NCI-H345 (cell line): ENCODE measurements at regions not wholly inside any gene's neighbourhood (a gene's known extent, or its start where the extent isn't known, plus 50 kb on each side); places are given as distances from the start of the nearest gene placed in this dataset.

Experiments used
- DNase-seq: peaks from one replicate; lab custom pipeline; 2025; lab: John Stamatoyannopoulos, UW

DNA sequence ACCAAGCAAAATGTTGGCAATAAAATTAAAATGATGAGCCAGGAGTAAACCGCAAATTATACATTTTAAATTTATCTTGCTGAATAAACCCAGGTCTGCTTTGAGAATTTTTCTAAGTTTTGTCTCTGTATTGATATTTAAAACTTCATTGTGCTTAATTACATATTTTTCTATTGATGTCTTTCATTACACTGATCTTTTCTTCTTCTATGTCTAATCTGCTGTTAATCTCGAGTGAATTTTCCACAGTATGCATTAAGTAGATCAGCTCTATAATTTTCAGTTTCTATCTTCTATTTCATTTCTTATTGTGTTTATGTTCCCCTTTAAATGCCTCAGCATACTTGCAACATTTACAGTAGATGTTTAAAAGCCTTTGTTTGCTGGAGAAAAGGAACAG is 918.7 kb downstream of the FAT4 start:
- no peak for DNase-seq

DNA sequence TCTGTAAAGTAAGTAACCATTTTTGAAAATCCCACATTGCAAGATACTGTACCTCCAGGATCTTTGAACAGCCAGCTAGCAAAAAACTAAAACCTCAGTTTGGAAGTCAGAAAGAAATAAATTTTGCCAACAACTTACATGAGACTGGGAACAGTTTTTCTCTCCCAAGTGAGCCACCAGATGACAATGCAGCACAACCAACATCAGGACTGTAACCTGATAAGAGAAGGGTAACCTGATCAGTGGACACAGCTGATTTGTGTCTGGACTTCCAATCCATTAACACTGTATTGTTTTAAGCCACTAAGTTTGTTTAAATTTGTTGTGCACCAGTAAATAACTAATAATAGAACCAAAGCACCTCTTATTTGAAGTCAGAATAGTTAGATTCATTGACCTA is 923.3 kb downstream of the FAT4 start:
- no peak for DNase-seq

- no peak for DNase-seq
Measured at GRCh38 chr4:126241634-126242033, 926.9 kb downstream of the FAT4 start.

DNA sequence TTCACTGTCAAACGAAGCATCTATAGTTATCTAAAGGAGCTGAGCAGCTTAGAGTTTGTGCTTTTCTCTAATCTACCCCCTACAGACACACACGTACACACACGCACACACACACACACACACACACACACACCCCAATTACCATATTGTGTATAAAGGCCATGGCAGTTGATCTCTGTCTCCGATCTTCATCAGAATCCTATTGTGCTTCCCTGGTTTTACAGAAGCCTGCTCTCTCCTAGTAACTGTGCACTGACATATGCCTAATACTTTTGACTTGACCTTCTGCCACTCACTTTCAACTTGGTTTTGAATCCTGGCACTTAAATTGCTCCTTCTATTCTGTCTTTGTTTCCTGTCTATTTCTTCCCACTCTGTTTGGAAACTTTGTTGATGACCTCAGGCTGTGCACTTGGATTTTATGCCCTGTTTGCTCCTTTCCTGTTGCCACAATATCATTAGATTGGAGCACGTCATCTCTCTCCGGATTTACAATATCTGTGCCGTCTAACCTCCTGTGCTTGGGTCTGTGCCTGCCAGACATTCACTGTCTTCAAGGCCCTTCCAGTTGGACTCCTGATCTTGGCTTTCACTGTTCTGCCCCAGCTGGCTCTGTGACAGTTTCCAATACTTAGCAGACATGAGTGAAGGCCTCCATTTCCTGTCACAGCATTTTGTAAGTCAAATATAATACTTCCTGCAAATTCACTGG is 928.1 kb downstream of the FAT4 start:
- DNase-seq: no peak

GRCh38 chr4:126247409-126247808 is 932.7 kb downstream of the FAT4 start:
- no peak for DNase-seq

DNA sequence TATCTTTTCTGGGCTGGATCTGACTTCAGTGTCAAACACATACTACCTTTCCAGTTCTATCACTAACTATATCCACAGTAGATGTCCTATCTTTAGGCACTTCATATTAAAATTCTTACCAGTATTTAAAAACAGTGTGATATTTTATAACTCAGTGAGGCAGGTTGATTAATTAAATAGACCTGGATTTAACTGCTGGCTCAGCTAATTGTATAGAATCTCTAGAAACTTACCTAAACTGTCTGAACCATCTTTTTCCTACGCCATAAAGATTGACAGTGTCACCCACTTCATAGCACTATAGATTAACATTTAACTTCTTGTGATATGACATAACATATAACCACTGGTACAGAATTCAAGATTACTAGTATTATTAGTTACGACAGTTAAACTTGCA is 935.3 kb downstream of the FAT4 start:
- no peak for DNase-seq

- no peak for DNase-seq
Measured at GRCh38 chr4:126251169-126251568, 936.4 kb downstream of the FAT4 start.

- DNase-seq: no peak
Measured at GRCh38 chr4:126262665-126263064, 947.9 kb downstream of the FAT4 start.

- no peak for DNase-seq
Measured at GRCh38 chr4:126264839-126265238, 950.1 kb downstream of the FAT4 start.

DNA sequence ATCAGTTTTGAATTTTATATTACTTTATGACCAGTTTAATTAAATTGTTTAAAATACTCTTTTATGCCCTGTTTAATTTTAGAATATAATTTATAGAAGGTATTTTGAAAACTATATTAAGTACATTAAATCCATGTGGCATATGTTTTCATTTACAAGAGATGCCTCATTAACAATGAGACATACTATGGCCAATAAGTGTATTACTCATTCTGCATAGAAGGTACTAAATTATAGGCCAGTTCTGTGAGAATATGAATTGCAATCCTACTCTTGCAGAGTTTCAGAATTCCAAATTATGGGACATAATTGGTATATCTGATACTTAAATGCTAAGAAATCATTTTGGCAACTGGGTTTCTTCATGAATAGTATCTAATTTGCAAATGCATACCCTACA is 951.1 kb downstream of the FAT4 start:
- no peak for DNase-seq

GRCh38 chr4:126267689-126268088 is 952.9 kb downstream of the FAT4 start:
- DNase-seq: no peak

DNA sequence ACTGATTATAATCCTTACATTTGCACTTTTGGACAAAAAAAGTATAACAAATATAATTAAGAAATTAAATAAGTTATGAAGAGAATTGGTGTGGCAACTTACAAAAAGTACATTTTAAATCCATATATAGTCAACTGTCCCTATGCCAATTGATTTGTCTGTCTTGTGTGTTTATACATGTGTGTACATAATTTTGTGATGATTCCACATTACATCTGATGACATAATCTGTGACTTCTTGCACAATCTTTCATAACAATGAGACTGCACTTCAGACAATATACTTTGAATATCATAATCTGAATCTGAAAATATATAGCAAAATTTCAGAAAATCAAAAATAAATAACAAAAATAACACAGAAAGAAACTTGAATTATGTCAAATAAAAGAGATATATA is 953.4 kb downstream of the FAT4 start:
- DNase-seq: no peak

GRCh38 chr4:126269106-126269505 is 954.4 kb downstream of the FAT4 start:
- no peak for DNase-seq

DNA sequence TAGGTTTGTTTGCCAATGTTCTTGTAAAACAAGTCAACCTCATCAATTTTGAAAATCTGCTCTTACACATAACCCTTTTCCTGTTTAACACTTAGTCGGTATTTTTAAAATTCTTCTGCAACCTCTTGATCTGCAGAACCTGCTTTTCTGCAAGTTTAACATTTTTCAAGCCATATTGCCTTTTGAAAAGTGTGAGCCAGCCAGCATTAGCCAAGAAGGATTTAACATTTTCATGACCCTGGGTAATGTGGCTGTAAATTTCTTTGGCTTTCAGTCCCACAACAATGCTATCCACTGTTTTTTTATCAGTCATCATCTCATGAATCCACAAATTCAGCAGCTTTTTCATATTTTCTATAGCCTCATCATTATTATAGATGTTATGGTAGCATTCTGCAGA is 956.5 kb downstream of the FAT4 start:
- no peak for DNase-seq

GRCh38 chr4:126273746-126274145 is 959.0 kb downstream of the FAT4 start:
- no peak for DNase-seq

- DNase-seq: no peak
Measured at GRCh38 chr4:126291886-126292285, 977.1 kb downstream of the FAT4 start.

DNA sequence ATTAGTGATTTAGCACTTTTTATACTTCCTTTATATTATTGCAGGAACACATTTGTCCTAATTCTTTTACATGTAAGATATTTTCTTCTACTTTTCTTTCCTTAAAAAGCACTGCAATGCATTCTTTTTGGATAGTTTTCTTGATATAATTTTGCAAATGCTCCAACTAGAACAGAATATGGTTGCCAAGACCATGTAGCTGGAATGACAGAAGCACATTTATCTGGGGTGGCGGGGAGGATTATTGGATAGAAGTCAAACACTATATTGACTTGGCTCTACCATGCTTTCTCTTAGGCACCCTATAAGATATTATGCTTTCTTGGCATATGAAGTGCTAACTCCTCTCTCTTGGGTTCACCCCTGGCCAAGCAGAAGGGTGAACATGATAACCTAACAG is 983.5 kb downstream of the FAT4 start:
- no peak for DNase-seq

GRCh38 chr4:126306152-126306869 is 991.6 kb downstream of the FAT4 start:
- DNase-seq: no peak

DNA sequence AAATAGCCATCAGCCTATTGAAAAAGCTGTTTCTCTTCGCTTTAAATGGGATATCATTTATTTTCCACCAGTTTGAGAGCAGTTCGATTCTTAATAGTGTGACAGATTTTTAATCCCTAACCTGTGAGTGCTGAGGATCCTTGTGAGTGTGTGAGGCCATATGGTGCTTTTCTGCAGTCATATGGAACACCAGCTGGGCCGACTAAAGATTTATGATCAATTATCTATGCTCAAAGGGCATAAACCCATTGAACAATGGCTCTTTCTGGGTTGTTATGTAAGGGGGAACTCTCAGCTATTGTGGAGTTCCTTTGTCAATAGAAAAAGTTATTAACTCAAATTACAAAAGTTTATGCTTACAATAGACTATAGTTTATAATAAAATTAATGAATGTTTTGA is 1003.6 kb downstream of the FAT4 start:
- no peak for DNase-seq

GRCh38 chr4:126328914-126329313 is 1014.2 kb downstream of the FAT4 start:
- DNase-seq: no peak

- DNase-seq: no peak
Measured at GRCh38 chr4:126338548-126338947, 1023.8 kb downstream of the FAT4 start.

GRCh38 chr4:126341927-126342326 is 1027.2 kb downstream of the FAT4 start:
- DNase-seq: no peak

DNA sequence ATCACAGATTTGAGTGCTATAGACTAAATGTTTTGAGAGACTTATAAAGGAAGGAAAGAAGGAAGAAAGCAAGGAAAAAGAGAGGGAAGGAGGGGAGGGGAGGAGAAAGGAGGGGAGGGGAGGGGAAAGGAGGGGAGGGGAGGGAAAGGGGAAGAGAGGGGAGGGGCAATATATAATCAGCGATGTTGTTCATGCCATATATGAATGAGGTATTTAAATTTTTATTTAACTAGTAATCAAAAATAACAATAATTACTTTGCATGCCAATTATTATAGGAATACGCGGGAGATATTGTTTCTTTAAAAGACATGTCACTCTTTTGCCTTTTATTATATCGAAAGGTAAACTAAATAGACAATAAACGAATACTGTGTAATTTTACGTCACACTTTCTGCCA is 1029.7 kb downstream of the FAT4 start:
- DNase-seq: no peak

- DNase-seq: no peak
Measured at GRCh38 chr4:126346654-126347053, 1031.9 kb downstream of the FAT4 start.
